HG03280 (cell line): ENCODE measurements at regions not wholly inside any gene's neighbourhood (a gene's known extent, or its start where the extent isn't known, plus 50 kb on each side); places are given as distances from the start of the nearest gene placed in this dataset.
"Not testable (repeated sequence)": the region's sequence is repeated elsewhere in the genome, so short reads cannot be mapped to it uniquely, and the experiment has no call there.

ENCODE experiments used
- ATAC-seq: cut with Tn5 transposase; IDR thresholded peaks from one replicate; pipeline ENCODE4 v1.9.1; 2021; ENCODE audit warnings: mild to moderate bottlenecking, moderate library complexity; ENCODE audit not compliant: unreplicated experiment

GRCh38 chr5:123943151-123943550, 431.2 kb downstream of the CSNK1G3 start:
- ATAC-seq = no peak

- no peak for ATAC-seq
Measured at GRCh38 chr5:123940416-123940815, 428.4 kb downstream of the CSNK1G3 start.

GRCh38 chr5:123937230-123937629, 425.3 kb downstream of the CSNK1G3 start:
- no peak for ATAC-seq

- ATAC-seq = no peak
Measured at GRCh38 chr5:123936548-123936947, 424.6 kb downstream of the CSNK1G3 start.

- not testable (repeated sequence) for ATAC-seq
Measured at GRCh38 chr5:123933812-123934211, 421.8 kb downstream of the CSNK1G3 start.

- peak; percentile 68 for ATAC-seq
Measured at GRCh38 chr5:123929055-123929474, 417.1 kb downstream of the CSNK1G3 start.

GRCh38 chr5:123928401-123928800, 416.4 kb downstream of the CSNK1G3 start:
- no peak for ATAC-seq

GRCh38 chr5:123921193-123921592, 409.2 kb downstream of the CSNK1G3 start:
- no peak for ATAC-seq

- ATAC-seq = no peak
Measured at GRCh38 chr5:123916345-123917121, 404.6 kb downstream of the CSNK1G3 start.

GRCh38 chr5:123914333-123914732, 402.4 kb downstream of the CSNK1G3 start:
- ATAC-seq = no peak

GRCh38 chr5:123907349-123907748, 395.4 kb downstream of the CSNK1G3 start:
- peak; percentile 59 for ATAC-seq

GRCh38 chr5:123906698-123907295, 394.8 kb downstream of the CSNK1G3 start:
- ATAC-seq = no peak

GRCh38 chr5:123885081-123885480, 373.1 kb downstream of the CSNK1G3 start:
- ATAC-seq = no peak

GRCh38 chr5:123882965-123883345, 371.0 kb downstream of the CSNK1G3 start:
- ATAC-seq = no peak

GRCh38 chr5:123882319-123882964, 370.5 kb downstream of the CSNK1G3 start:
- no peak for ATAC-seq

- no peak for ATAC-seq
Measured at GRCh38 chr5:123881759-123882244, 369.8 kb downstream of the CSNK1G3 start.

- no peak for ATAC-seq
Measured at GRCh38 chr5:123880875-123881274, 368.9 kb downstream of the CSNK1G3 start.

GRCh38 chr5:123879071-123879470, 367.1 kb downstream of the CSNK1G3 start:
- ATAC-seq = no peak

- ATAC-seq = no peak
Measured at GRCh38 chr5:123876276-123876790, 364.4 kb downstream of the CSNK1G3 start.

GRCh38 chr5:123875561-123876275, 363.7 kb downstream of the CSNK1G3 start:
- no peak for ATAC-seq
